ENCODE measurements at regions not wholly inside any gene's neighbourhood (a gene's known extent, or its start where the extent isn't known, plus 50 kb on each side); places are given as distances from the start of the nearest gene placed in this dataset.

DNA sequence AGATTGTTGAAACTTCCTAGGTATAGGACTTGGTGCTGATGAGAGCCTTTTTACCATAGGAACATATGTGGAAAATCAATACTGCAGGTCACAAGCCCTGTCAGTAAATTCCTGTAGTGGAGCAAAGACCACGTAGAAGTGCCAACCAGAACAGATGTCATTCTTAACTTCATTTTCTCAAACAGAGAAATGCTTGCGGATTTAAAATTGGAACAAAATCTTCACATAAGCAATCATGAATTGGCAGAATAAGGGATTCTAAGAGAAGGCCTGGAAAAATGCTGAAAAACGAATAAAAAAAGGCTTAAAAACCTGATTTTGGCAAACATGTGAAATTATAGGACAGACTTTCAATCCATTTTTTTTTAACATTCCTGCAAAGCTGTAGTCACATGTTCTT is 80.8 kb upstream of the SMIM30 start:
- WGBS, 2 donors (ENCODE audit: low coverage in 1 of 2), result 58 to 69% methylated on average over 3 of the region's 3 CpGs
- no peak for DNase-seq
- in situ Hi-C loops (cut with MboI; ENCODE audit: low pct_ligation_motif_present in 1 of 4, low pct_unique_long_range_greater_than_20kb in 1 of 4, low sequenced_read_pairs in 3 of 4) (no loop called here), intact Hi-C loops (cut with DNase I; ENCODE audit: low total_unique reads) (no loop called here)
- TF ChIP-seq POLR2A (IDR thresholded peaks at IDR 0.05) (no peak), POLR2AphosphoS5 (IDR thresholded peaks at IDR 0.05) (no peak), EP300 (IDR thresholded peaks at IDR 0.05; ENCODE audit: low read depth) (no peak)
- TF ChIP-seq, protein P1, sequence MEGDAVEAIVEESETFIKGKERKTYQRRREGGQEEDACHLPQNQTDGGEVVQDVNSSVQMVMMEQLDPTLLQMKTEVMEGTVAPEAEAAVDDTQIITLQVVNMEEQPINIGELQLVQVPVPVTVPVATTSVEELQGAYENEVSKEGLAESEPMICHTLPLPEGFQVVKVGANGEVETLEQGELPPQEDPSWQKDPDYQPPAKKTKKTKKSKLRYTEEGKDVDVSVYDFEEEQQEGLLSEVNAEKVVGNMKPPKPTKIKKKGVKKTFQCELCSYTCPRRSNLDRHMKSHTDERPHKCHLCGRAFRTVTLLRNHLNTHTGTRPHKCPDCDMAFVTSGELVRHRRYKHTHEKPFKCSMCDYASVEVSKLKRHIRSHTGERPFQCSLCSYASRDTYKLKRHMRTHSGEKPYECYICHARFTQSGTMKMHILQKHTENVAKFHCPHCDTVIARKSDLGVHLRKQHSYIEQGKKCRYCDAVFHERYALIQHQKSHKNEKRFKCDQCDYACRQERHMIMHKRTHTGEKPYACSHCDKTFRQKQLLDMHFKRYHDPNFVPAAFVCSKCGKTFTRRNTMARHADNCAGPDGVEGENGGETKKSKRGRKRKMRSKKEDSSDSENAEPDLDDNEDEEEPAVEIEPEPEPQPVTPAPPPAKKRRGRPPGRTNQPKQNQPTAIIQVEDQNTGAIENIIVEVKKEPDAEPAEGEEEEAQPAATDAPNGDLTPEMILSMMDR (IDR thresholded peaks at IDR 0.05), result no peak
- Histone ChIP-seq H3K4me3 (no peak overlapping the region), H3K9me3 (no peaks in the 10 kb centered on the region), H3K4me1 (no peaks in the 10 kb centered on the region), H3K36me3 (no peaks in the 10 kb centered on the region), H3K27ac (no peak overlapping the region), H3K27me3 (peaks cover under 1% of the 10 kb centered on the region)

DNA sequence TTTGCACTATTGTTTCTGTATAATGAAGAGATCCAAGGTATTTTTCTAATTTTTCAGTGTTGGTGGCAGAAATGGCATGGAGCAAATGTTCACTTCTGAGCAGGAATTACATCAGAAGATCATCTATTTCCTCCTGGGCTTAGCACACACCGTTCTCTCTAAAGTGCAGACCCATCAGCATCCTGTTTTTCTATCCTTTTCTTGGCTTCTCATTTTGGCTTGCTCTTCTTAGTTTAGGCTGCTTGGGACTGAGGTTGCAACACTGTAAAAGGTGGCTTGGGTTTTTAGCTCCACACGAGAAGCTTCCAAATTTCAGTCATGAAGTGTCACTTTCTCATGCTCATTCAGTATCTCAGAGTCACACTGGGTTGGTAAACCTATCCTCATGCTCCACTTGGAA is 79.9 kb upstream of the SMIM30 start:
- Histone ChIP-seq H3K9me3 (no peaks in the 10 kb centered on the region), H3K4me1 (no peaks in the 10 kb centered on the region), H3K27ac (no peak overlapping the region), H3K36me3 (no peaks in the 10 kb centered on the region), H3K4me3 (no peak overlapping the region), H3K27me3 (no peaks in the 10 kb centered on the region)
- TF ChIP-seq EP300 (IDR thresholded peaks at IDR 0.05; ENCODE audit: low read depth) (no peak), POLR2A (IDR thresholded peaks at IDR 0.05) (no peak)
- TF ChIP-seq, protein P1 (IDR thresholded peaks at IDR 0.05), result no peak
- in situ Hi-C loops (cut with MboI; ENCODE audit: low pct_ligation_motif_present in 1 of 4, low pct_unique_long_range_greater_than_20kb in 1 of 4, low sequenced_read_pairs in 3 of 4), result no loop called here
- intact Hi-C loops (cut with DNase I; ENCODE audit: low total_unique reads), result no loop called here
- WGBS, 2 donors (ENCODE audit: low coverage in 1 of 2), result 56 to 66% methylated on average over 2 of the region's 2 CpGs
- DNase-seq, result no peak

DNA sequence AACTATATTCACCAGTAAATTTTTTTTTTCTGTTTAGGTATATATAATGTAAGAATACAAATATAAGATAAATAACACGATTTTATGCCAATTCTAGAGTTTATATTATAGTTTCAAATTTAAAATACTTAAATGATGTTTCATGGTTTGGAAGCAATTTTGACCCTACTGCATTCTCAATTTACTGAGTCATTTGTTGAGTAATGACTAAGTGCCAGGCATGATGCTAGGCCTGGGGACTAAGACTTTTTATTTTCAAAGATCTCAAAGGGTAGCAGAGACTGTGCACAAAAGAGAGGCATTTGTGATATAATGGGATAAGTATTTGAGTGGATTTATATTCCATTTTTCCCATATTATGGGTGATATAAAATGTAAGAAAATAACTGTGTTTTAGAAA is 78.9 kb upstream of the SMIM30 start:
- Histone ChIP-seq H3K36me3 (no peaks in the 10 kb centered on the region), H3K9me3 (no peaks in the 10 kb centered on the region), H3K27ac (no peak overlapping the region), H3K4me3 (no peak overlapping the region), H3K27me3 (no peaks in the 10 kb centered on the region), H3K4me1 (no peaks in the 10 kb centered on the region)
- in situ Hi-C loops (cut with MboI; ENCODE audit: low pct_ligation_motif_present in 1 of 4, low pct_unique_long_range_greater_than_20kb in 1 of 4, low sequenced_read_pairs in 3 of 4), result no loop called here
- intact Hi-C loops (cut with DNase I; ENCODE audit: low total_unique reads), result no loop called here
- TF ChIP-seq, protein P1 (IDR thresholded peaks at IDR 0.05), result no peak
- TF ChIP-seq POLR2A (IDR thresholded peaks at IDR 0.05), result no peak
- no peak for TF ChIP-seq EP300 (IDR thresholded peaks at IDR 0.05; ENCODE audit: low read depth)
- no peak for DNase-seq
- 50 to 64% methylated on average over 1 of the region's 1 CpG for WGBS, 2 donors (ENCODE audit: low coverage in 1 of 2)

DNA sequence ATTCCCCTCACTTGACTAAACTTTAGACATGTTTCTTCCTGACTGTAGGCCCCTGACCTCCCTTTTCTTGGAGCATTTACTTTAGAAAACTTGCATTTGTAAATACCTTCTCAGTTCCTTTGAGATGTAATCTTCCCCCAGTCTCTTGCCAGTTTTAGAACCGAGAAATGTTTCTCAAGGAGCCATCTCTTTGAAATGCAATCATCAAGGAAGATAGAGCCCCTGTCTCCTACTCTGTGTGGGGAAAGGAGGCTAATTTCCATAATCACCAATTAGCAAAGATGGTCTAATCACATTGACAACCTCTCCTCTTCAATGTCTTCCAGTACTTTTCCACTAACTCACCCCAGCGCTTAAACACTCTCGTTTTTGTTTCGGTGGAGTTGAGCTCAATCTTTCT is 70.0 kb upstream of the SMIM30 start:
- 52 to 71% methylated on average over 4 of the region's 4 CpGs for WGBS, 2 donors (ENCODE audit: low coverage in 1 of 2)
- Histone ChIP-seq H3K9me3 (no peaks in the 10 kb centered on the region), H3K27me3 (no peaks in the 10 kb centered on the region), H3K36me3 (no peaks in the 10 kb centered on the region), H3K27ac (no peak overlapping the region), H3K4me3 (no peak overlapping the region), H3K4me1 (no peaks in the 10 kb centered on the region)
- intact Hi-C loops (cut with DNase I; ENCODE audit: low total_unique reads), result no loop called here
- TF ChIP-seq EP300 (IDR thresholded peaks at IDR 0.05; ENCODE audit: low read depth) (no peak), POLR2A (IDR thresholded peaks at IDR 0.05) (no peak), POLR2AphosphoS5 (IDR thresholded peaks at IDR 0.05) (no peak)
- TF ChIP-seq, protein P1 (IDR thresholded peaks at IDR 0.05), result no peak
- no peak for DNase-seq
- in situ Hi-C loops (cut with MboI; ENCODE audit: low pct_ligation_motif_present in 1 of 4, low pct_unique_long_range_greater_than_20kb in 1 of 4, low sequenced_read_pairs in 3 of 4), result no loop called here

All from transverse colon (tissue), 4 donors.